HepG2 (cell line): ENCODE measurements at regions not wholly inside any gene's neighbourhood (a gene's known extent, or its start where the extent isn't known, plus 50 kb on each side); places are given as distances from the start of the nearest gene placed in this dataset.

Experiments
- ATAC-seq: fragments of 200-7000 bp; cut with Tn5 transposase; 3 replicates; pipeline ENCODE4 v1.9.1; 2020; ENCODE audit warnings: mild to moderate bottlenecking, moderate library complexity
- BruUV-seq: library from RNA; stranded (reverse); fragments of 400-500 nt; replicated peaks from 2 replicates; lab custom pipeline; 2021; lab: Mats Ljungman, UMichigan
- CTCF ChIA-PET: fragments of 300-600 bp; formaldehyde crosslinking; extraction: SDS; loops from one replicate; lab custom pipeline; 2021; ENCODE audit warnings: low total read pairs, inconsistent platforms, low intra/inter-chr PET ratio; lab: Yijun Ruan, JAX
- POLR2A ChIA-PET: fragments of 350-600 bp; sonication (Branson Sonifier 250); formaldehyde crosslinking; loops from one replicate; lab custom pipeline; 2020; ENCODE audit warnings: antibody characterized with exemption, inconsistent platforms; lab: Yijun Ruan, JAX
- DNase-seq: peaks from one replicate; pipeline ENCODE4 v3.0.0-alpha.2; 2015; ENCODE audit warnings: low spot score
- FAIRE-seq: peaks from 3 replicates; lab custom pipeline; 2011; peaks lifted over from hg19 to GRCh38; lab: Jason Lieb, UNC
- H2AFZ ChIP-seq: one replicate; pipeline ENCODE4 v1.6.1; 2011; ENCODE audit warnings: low read length, inconsistent platforms
- H3K27ac ChIP-seq: fragments of 300-600 bp; 3 replicates; pipeline ENCODE4 v1.8.0; 2011; ENCODE audit warnings: mixed run types, mild to moderate bottlenecking, mixed read lengths, low read length, inconsistent platforms; ENCODE audit not compliant: insufficient read depth; ENCODE audit errors: extremely low read length
- H3K27me3 ChIP-seq, 2 experiments: fragments of 200-600 bp in 1 of 2; 2 replicates in 1 of 2; 3 replicates in 1 of 2; pipeline versions ENCODE4 v1.6.0 to v1.8.0; 2011; ENCODE audit warnings: low read length in 2 of 2, mild to moderate bottlenecking in 2 of 2, moderate library complexity in 2 of 2, inconsistent platforms in 1 of 2; ENCODE audit not compliant: insufficient read depth in 2 of 2, control insufficient read depth in 1 of 2
- H3K36me3 ChIP-seq, 2 experiments: fragments of 200-600 bp in 1 of 2; replicated peaks in 1 of 2; 2 replicates in 1 of 2; 3 replicates in 1 of 2; pipeline versions ENCODE4 v1.5.1 to v1.8.0; 2011; ENCODE audit warnings: low read length in 2 of 2, inconsistent platforms in 1 of 2; ENCODE audit not compliant: insufficient read depth in 2 of 2, control insufficient read depth in 1 of 2
- H3K4me1 ChIP-seq: 2 replicates; pipeline ENCODE4 v1.5.1; 2012; ENCODE audit warnings: low read length, inconsistent platforms; ENCODE audit not compliant: insufficient read depth
- H3K4me2 ChIP-seq: 2 replicates; pipeline ENCODE4 v1.6.0; 2011; ENCODE audit warnings: low read depth, low read length, inconsistent platforms
- H3K4me3 ChIP-seq, 3 experiments: fragments of 200-600 bp in 1 of 3; sonication (generic), shearing (Covaris generic) in 1 of 3; replicated peaks in 1 of 3; 2 replicates each; pipeline ENCODE4 v1.5.1; 2011 to 2016; ENCODE audit warnings: low read length in 3 of 3, inconsistent platforms in 2 of 3, low read depth in 2 of 3, mild to moderate bottlenecking in 2 of 3, control low read depth in 1 of 3, mixed read lengths in 1 of 3; ENCODE audit not compliant: insufficient read depth in 1 of 3
- H3K79me2 ChIP-seq: one replicate; pipeline ENCODE4 v1.6.1; 2011; ENCODE audit warnings: low read length, inconsistent platforms; ENCODE audit not compliant: insufficient read depth
- H3K9ac ChIP-seq: 2 replicates; pipeline ENCODE4 v1.6.0; 2011; ENCODE audit warnings: mild to moderate bottlenecking, low read depth, low read length, inconsistent platforms; ENCODE audit not compliant: insufficient read depth
- H3K9me3 ChIP-seq: 2 replicates; pipeline ENCODE4 v1.5.1; 2012; ENCODE audit warnings: mild to moderate bottlenecking, low read length
- H4K20me1 ChIP-seq: 2 replicates; pipeline ENCODE4 v1.6.0; 2011; ENCODE audit warnings: inconsistent platforms, mild to moderate bottlenecking, low read length, moderate library complexity; ENCODE audit not compliant: insufficient read depth
- ARHGAP35 ChIP-seq: sonication (generic); formaldehyde crosslinking; IDR thresholded peaks from 2 replicates; pipeline ENCODE4 v1.9.0; 2022; ENCODE audit warnings: mild to moderate bottlenecking, inconsistent platforms, moderate library complexity, missing genetic modification reagents, borderline replicate concordance
- HDAC2 ChIP-seq: sonication (generic); formaldehyde crosslinking; IDR thresholded peaks from 2 replicates; pipeline ENCODE4 v1.4.0; 2020; ENCODE audit warnings: missing genetic modification reagents
- IRF2 ChIP-seq: IDR thresholded peaks from 2 replicates; pipeline ENCODE4 v1.6.1; 2018; ENCODE audit warnings: missing genetic modification reagents, missing compliant biosample characterization
- KDM3A ChIP-seq: IDR thresholded peaks from 2 replicates; pipeline ENCODE4 v1.6.1; 2018; ENCODE audit warnings: low read depth, missing compliant biosample characterization
- LCORL ChIP-seq, 2 experiments: fragments of 450-650 bp in 1 of 2; sonication (generic) in 1 of 2; formaldehyde crosslinking in 1 of 2; IDR thresholded peaks; 2 replicates each; pipeline versions ENCODE4 v1.5.0 to v1.6.1; 2017 to 2020; ENCODE audit warnings: antibody characterized with exemption in 1 of 2, missing genetic modification reagents in 1 of 2
- MEIS1 ChIP-seq: sonication (generic); formaldehyde crosslinking; IDR thresholded peaks from 2 replicates; pipeline ENCODE4 v1.9.0; 2021; ENCODE audit warnings: mild to moderate bottlenecking, missing genetic modification reagents, moderate library complexity, borderline replicate concordance
- MTA1 ChIP-seq: sonication (generic); formaldehyde crosslinking; IDR thresholded peaks from 2 replicates; pipeline ENCODE4 v1.4.0; 2020; ENCODE audit warnings: missing genetic modification reagents, mild to moderate bottlenecking, borderline replicate concordance
- POLR2A ChIP-seq, 2 experiments: IDR thresholded peaks; 2 replicates each; pipeline ENCODE4 v1.6.1; 2011; ENCODE audit warnings: low read depth in 2 of 2, low read length in 2 of 2, mild to moderate bottlenecking in 1 of 2, moderate library complexity in 1 of 2; ENCODE audit not compliant: insufficient read depth in 1 of 2
- SIX1 ChIP-seq: sonication (generic); formaldehyde crosslinking; IDR thresholded peaks from 2 replicates; pipeline ENCODE4 v1.4.0; 2020; ENCODE audit warnings: missing genetic modification reagents, borderline replicate concordance
- SUZ12 ChIP-seq: fragments of 150-350 bp; IDR thresholded peaks from 2 replicates; pipeline ENCODE4 v1.6.1; 2014; ENCODE audit warnings: low read depth, low read length
- TAF1 ChIP-seq: sonication (generic); formaldehyde crosslinking; IDR thresholded peaks from 2 replicates; pipeline ENCODE4 v1.4.0; 2020; ENCODE audit warnings: missing genetic modification reagents
- ZNF264 ChIP-seq: sonication (generic); formaldehyde crosslinking; IDR thresholded peaks from 2 replicates; pipeline ENCODE4 v1.4.0; 2020; ENCODE audit warnings: missing genetic modification reagents
- ZNF547 ChIP-seq: sonication (generic); formaldehyde crosslinking; IDR thresholded peaks from 2 replicates; pipeline ENCODE4 v1.5.1; 2020; ENCODE audit warnings: mild to moderate bottlenecking, missing genetic modification reagents
- WGBS: methylation state at CpG from one replicate; pipeline ENCODE4 v1.1.6; 2017; ENCODE audit warnings: low lambda C conversion rate; 5-methylcytosine and 5-hydroxymethylcytosine counted together
- in situ Hi-C: cut with HindIII; loops from 2 replicates; pipeline ENCODE4 v1.10.0; 2017; ENCODE audit warnings: low pct_unique_long_range_greater_than_20kb; ENCODE audit not compliant: extremely low pct_ligation_motif_present
- intact Hi-C: fragments of 100-400 bp; cut with micrococcal nuclease; formaldehyde crosslinking; loops from one replicate; pipeline ENCODE4 v1.10.0; 2022; ENCODE audit not compliant: unreplicated experiment
- TF ChIP-seq, protein P1 (sequence below): sonication (generic); formaldehyde crosslinking; IDR thresholded peaks from 2 replicates; pipeline ENCODE4 v1.8.0; 2022; ENCODE audit warnings: mild to moderate bottlenecking, missing genetic modification reagents, moderate library complexity
- TF ChIP-seq, protein P2 (sequence below): sonication (generic); formaldehyde crosslinking; IDR thresholded peaks from 2 replicates; pipeline ENCODE4 v1.8.1; 2023; ENCODE audit warnings: missing genetic modification reagents, inconsistent platforms, borderline replicate concordance
- TF ChIP-seq, protein P3 (sequence below): conservative IDR thresholded peaks from 2 replicates; pipeline ENCODE4 v1.6.1; 2018; ENCODE audit warnings: missing genetic modification reagents

DNA sequence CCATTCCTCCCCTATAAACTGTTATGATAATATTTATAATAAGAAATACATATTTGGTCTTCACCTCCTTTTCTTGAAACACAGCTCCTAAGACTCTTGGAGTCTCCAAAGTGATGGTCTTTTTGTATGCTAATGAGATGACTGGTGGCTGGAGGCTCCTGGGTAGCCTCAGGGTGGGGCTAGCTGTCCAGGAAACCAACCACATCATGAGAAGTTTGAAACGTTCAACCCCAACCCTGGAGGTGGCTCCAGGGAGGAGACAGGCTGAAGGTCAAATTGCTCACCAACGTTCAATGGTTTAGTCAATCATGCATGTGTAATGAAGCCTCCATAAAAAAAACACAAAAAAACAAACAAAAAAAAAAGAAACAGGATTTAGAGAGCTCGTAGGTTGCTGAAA lies 298.7 kb upstream of the MGAT5 start (continued):
- TF ChIP-seq, protein P1, sequence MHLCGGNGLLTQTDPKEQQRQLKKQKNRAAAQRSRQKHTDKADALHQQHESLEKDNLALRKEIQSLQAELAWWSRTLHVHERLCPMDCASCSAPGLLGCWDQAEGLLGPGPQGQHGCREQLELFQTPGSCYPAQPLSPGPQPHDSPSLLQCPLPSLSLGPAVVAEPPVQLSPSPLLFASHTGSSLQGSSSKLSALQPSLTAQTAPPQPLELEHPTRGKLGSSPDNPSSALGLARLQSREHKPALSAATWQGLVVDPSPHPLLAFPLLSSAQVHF (CRISPR knock-in tag), result no peak
- TF ChIP-seq, all 625 proteins: peak for 0

DNA sequence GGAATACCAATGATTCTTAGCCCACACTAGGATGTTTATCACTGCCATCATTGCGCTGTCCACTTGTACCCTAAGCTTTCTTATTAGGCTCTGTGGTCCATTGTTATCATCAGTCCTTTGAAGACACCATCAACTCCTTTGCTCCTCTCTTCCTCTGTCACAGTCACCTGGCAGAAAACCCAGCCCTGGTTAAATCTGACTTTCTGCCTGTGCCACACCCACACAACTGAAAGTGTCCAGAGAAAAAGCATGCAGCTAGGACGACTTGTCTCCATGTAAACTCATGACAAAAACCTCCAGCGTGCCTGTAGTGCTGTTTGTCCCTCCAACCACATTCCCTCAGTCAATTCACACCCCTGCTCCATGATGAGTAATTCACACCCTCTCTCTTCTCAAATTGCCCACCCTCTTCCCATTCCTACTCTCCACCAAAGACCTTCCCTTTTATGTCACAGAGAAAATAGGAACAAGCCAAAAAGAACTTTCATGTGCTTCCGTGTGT lies 297.4 kb upstream of the MGAT5 start:
- no peak overlapping the region for H3K4me3 ChIP-seq
- in situ Hi-C loops, result no loop called here
- WGBS, result under 1% methylated on average over 4 of the region's 4 CpGs
- no peak for ATAC-seq
- CTCF ChIA-PET, result no interaction called here
- no peak overlapping the region for H3K9ac ChIP-seq
- no peaks in the 10 kb centered on the region for H3K4me1 ChIP-seq
- FAIRE-seq, result no peak
- peaks cover 0 to 19% of the 10 kb centered on the region in 2 experiments; a peak in 1 of 5 replicates for H3K27me3 ChIP-seq
- no peaks in the 10 kb centered on the region for H3K79me2 ChIP-seq
- H3K36me3 ChIP-seq, result no peaks in the 10 kb centered on the region
- H2AFZ ChIP-seq, result no peak overlapping the region
- no peak for DNase-seq
- H4K20me1 ChIP-seq, result no peaks in the 10 kb centered on the region
- POLR2A ChIA-PET, result no interaction called here
- intact Hi-C loops, result no loop called here
- no peak overlapping the region for H3K4me2 ChIP-seq
- H3K9me3 ChIP-seq, result no peaks in the 10 kb centered on the region
- TF ChIP-seq MEIS1 (CRISPR knock-in tag), result no peak
- TF ChIP-seq MTA1 (CRISPR knock-in tag), result no peak
- TF ChIP-seq, protein P2, sequence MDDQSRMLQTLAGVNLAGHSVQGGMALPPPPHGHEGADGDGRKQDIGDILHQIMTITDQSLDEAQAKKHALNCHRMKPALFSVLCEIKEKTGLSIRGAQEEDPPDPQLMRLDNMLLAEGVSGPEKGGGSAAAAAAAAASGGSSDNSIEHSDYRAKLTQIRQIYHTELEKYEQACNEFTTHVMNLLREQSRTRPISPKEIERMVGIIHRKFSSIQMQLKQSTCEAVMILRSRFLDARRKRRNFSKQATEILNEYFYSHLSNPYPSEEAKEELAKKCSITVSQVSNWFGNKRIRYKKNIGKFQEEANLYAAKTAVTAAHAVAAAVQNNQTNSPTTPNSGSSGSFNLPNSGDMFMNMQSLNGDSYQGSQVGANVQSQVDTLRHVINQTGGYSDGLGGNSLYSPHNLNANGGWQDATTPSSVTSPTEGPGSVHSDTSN (CRISPR knock-in tag), result no peak
- TF ChIP-seq TAF1, result no peak
- TF ChIP-seq ARHGAP35, result no peak
- no peak for TF ChIP-seq POLR2A (IDR thresholded peaks at IDR 0.05; ENCODE audit: insufficient read depth in 1 of 2, low read depth in 2 of 2, low read length in 2 of 2)
- TF ChIP-seq ZNF264, result no peak
- no peak for TF ChIP-seq IRF2 (CRISPR knock-in tag)
- no peak for TF ChIP-seq LCORL (IDR thresholded peaks at IDR 0.05)
- TF ChIP-seq LCORL (CRISPR knock-in tag; IDR thresholded peaks at IDR 0.05), result no peak
- TF ChIP-seq HDAC2 (CRISPR knock-in tag), result no peak
- TF ChIP-seq SUZ12, result no peak
- TF ChIP-seq SIX1, result no peak
- TF ChIP-seq, protein P3, sequence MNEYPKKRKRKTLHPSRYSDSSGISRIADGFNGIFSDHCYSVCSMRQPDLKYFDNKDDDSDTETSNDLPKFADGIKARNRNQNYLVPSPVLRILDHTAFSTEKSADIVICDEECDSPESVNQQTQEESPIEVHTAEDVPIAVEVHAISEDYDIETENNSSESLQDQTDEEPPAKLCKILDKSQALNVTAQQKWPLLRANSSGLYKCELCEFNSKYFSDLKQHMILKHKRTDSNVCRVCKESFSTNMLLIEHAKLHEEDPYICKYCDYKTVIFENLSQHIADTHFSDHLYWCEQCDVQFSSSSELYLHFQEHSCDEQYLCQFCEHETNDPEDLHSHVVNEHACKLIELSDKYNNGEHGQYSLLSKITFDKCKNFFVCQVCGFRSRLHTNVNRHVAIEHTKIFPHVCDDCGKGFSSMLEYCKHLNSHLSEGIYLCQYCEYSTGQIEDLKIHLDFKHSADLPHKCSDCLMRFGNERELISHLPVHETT (CRISPR knock-in tag), result no peak
- TF ChIP-seq ZNF547 (CRISPR knock-in tag), result no peak
- TF ChIP-seq KDM3A (CRISPR knock-in tag), result no peak
- TF ChIP-seq, all 625 proteins: peak for 0
- BruUV-seq, result no TSS peak
- no peak overlapping the region for H3K27ac ChIP-seq
